GM10248 (cell line): ENCODE measurements at regions not wholly inside any gene's neighbourhood (a gene's known extent, or its start where the extent isn't known, plus 50 kb on each side); places are given as distances from the start of the nearest gene placed in this dataset.

Source experiments
- CTCF ChIA-PET: fragments of 300-600 bp; sonication (Branson Sonifier 250); formaldehyde crosslinking; extraction: SDS; loops from one replicate; lab custom pipeline; 2021; ENCODE audit warnings: antibody characterized with exemption; lab: Yijun Ruan, JAX
- POLR2A ChIA-PET: fragments of 350-650 bp; sonication (Branson Sonifier 250); formaldehyde crosslinking; extraction: SDS; loops from one replicate; lab custom pipeline; 2020; ENCODE audit warnings: antibody characterized with exemption; lab: Yijun Ruan, JAX
- DNase-seq: peaks from one replicate; pipeline ENCODE4 v3.0.0; 2012; ENCODE audit errors: extremely low spot score
- TF ChIP-seq, protein P1 (sequence below): IDR thresholded peaks from 2 replicates; pipeline ENCODE4 v1.5.1; 2012; ENCODE audit warnings: mild to moderate bottlenecking, low read depth; ENCODE audit errors: extremely low read depth, missing control alignments, control extremely low read depth

DNA sequence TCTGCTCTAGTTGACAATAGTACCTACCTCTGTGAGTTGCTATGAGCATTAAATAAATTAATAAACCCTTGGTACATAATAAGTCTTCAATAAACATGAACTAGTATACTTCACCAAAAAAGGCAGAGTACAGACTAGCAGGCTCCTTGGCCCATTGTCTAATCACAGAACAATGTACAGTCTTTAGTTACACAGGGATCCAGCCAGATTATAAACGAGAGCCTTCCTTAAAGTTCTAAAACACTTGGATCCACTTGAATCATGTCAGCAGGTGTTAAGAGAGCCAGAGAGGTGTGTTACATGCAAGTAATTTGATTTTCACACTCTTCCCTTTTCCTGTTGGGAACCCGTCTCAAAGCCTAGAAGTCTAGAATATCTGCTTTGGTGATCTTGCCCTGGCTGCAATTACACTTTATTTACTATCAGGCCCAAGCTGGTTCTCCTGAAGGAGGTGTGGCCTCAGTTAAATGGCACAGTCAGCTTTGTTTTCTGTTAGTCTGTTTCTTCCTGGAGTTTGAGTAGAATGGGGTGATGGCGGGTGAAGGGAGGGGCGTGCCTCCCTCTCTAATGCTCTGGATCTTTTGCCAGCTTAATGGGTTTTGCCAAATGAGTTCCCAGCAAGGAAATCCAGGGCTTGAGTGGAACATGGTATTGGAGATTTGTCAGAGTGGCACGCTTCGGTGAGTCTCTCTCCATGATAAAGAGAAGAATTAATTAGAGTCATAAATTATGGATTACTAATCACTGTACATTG, 570.9 kb upstream of the CAMK1G start:
- no peak for DNase-seq
- TF ChIP-seq, protein P1, sequence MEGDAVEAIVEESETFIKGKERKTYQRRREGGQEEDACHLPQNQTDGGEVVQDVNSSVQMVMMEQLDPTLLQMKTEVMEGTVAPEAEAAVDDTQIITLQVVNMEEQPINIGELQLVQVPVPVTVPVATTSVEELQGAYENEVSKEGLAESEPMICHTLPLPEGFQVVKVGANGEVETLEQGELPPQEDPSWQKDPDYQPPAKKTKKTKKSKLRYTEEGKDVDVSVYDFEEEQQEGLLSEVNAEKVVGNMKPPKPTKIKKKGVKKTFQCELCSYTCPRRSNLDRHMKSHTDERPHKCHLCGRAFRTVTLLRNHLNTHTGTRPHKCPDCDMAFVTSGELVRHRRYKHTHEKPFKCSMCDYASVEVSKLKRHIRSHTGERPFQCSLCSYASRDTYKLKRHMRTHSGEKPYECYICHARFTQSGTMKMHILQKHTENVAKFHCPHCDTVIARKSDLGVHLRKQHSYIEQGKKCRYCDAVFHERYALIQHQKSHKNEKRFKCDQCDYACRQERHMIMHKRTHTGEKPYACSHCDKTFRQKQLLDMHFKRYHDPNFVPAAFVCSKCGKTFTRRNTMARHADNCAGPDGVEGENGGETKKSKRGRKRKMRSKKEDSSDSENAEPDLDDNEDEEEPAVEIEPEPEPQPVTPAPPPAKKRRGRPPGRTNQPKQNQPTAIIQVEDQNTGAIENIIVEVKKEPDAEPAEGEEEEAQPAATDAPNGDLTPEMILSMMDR = no peak
- CTCF ChIA-PET = interaction anchor here (2.0 kb wide), 1 partner anchor 14 kb away, joined by 6 read pairs; no protein-coding TSS in a partner anchor
- POLR2A ChIA-PET = no interaction called here

DNA sequence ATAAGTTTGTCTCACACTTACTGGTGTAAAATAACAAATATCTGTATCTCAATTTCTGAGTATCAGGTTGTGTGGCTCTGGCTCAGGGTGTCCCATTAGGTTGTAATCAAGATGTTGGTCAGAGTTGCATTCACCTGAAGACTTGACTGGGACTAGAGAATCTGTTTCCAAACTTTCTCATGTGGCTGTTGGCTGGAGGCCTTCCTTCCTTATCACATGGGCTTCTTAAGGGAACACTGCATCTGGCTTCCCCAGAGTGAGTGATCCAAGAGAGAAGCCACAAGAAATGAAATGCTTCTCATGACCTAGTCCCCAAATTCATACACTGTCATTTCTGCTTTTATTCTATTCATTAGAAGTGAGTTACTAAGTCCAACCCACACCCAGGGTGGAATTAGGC, 568.4 kb upstream of the CAMK1G start:
- CTCF ChIA-PET = interaction anchor here (1.5 kb wide), 1 partner anchor 22 kb away, joined by 3 read pairs; no protein-coding TSS in a partner anchor
- TF ChIP-seq, protein P1 = no peak
- DNase-seq = no peak
- POLR2A ChIA-PET = no interaction called here

DNA sequence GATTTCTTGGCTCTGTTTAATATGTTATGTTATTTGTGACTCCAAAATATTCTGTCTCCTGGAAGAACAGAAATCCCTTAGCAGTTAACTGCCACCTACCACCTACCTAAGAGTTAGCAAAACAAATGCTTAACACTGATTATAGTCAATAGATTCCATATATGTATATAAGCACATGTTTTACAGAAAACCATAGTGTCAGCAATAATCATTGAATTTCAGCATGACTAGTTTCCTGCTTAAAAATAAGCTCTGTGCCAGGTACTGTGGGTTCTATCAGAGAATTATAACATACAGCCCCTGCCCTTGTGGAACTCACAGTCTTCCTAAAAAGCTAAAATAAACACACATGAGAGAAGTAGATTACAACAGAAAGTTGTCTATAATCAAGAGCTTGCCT, 561.9 kb upstream of the CAMK1G start:
- TF ChIP-seq, protein P1 = no peak
- no peak for DNase-seq
- ChIA-PET POLR2A (no interaction called here), CTCF (no interaction called here)

DNA sequence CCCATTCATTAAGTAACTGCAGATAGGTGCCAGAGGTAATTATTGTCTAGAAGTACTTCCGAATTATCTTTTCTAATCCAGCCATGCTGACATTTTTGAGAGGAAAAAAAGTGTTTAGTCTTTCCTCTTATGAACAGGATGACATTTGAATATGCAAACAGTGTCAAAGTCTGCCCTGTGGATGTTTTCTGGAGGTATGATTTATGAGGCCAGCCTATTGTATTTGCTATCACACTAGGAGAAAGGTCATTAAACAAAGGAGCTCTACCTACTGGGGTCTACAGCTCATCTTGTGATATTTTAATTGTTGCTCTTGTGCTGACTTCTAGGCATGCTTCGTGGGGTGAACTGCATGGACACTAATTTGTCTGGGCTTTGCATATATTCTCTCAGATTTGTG, 559.7 kb upstream of the CAMK1G start:
- ChIA-PET POLR2A (no interaction called here), CTCF (interaction anchor here (1.0 to 1.5 kb wide), 2 partner anchors 14 to 184 kb away, joined by 3 to 4 read pairs; no protein-coding TSS in a partner anchor)
- DNase-seq = no peak
- TF ChIP-seq, protein P1 = no peak

DNA sequence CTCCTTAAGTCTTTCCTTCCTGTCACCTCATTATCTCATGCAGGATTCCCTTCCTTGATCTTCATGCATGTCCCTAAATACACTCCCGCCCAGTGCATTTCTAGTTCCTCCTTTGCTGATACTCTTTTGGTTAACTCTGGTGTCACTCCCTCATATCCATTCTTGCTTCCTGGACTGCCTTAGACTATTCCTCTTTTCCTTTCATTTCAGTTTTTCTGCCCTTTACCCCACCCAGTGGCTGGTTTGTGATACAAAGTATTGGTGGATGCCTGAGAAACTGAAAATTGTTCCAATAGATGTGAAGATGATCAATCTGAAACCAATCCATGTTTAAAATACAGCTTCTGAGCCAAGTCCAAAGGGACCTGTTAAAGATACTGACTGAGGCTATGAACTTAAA, 553.8 kb upstream of the CAMK1G start:
- ChIA-PET POLR2A (no interaction called here), CTCF (no interaction called here)
- no peak for DNase-seq
- TF ChIP-seq, protein P1 = no peak

DNA sequence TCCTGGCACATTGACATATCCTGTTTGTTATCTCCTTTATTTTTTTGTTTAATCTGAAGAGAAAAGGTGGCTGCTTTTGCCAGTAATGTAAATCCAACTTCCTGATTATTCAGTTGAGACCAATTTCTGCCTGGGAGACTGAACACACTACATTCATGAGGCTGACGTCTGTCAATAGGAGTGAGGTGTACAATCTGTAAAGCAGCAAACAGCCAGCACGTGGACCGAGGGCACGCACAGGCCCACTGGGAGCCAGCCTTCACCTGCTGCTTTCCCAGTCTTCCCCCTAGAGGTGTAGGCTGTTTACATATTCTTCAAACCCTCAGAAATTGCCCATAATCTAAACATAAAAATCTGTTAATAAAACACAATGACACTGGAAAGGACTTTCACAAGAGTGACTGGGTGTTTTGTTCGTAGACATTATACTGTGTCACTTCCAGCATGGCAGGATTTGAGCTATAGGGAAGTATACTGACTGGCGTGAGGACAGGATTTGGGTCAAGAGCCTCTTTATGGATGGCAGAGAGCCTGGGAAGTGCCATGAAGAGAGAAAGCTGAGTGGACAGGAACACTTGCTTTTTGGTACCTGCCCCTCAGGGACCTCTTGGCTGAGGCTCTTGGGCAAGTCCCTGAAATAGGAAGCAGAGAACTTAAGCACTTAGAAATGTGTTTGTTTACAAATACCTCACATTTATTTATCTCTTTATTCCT, 552.9 kb upstream of the CAMK1G start:
- TF ChIP-seq, protein P1 = no peak
- ChIA-PET POLR2A (no interaction called here), CTCF (no interaction called here)
- DNase-seq = no peak
